AG09309 (cell line): ENCODE measurements at regions not wholly inside any gene's neighbourhood (a gene's known extent, or its start where the extent isn't known, plus 50 kb on each side); places are given as distances from the start of the nearest gene placed in this dataset.

Source experiments
- DNase-seq: peaks from one replicate; pipeline ENCODE4 v3.0.0-alpha.2; 2010; ENCODE audit warnings: low read depth
- H3K4me3 ChIP-seq: 2 replicates; pipeline ENCODE4 v1.5.1; 2011; ENCODE audit warnings: mild to moderate bottlenecking, low read depth, low read length, moderate library complexity; ENCODE audit not compliant: control insufficient read depth
- TF ChIP-seq, protein P1 (sequence below): IDR thresholded peaks from 2 replicates; pipeline ENCODE4 v1.5.1; 2011; ENCODE audit warnings: mild to moderate bottlenecking, low read depth, low read length, inconsistent platforms; ENCODE audit not compliant: insufficient read depth, control insufficient read depth; ENCODE audit errors: missing control alignments

DNA sequence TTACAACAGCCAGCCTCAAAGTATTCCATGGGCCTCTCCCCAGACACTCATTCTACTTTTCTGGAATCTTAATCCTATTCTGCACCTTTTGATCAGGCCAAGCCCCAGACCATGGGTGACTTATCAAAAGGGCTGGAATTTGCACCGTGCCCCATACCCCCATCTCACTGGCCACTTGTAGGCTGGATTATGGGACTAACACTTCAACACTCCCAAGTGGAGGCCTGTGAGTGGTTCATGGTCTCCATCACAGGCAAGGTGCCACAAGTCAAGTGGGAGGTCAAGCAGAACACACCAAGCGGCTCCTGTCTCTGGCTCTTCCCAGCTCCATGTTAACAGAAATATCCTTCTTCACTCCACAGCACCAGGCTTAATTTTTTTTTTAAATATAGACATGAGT lies 212.3 kb upstream of the HEY2 start:
- TF ChIP-seq, protein P1, sequence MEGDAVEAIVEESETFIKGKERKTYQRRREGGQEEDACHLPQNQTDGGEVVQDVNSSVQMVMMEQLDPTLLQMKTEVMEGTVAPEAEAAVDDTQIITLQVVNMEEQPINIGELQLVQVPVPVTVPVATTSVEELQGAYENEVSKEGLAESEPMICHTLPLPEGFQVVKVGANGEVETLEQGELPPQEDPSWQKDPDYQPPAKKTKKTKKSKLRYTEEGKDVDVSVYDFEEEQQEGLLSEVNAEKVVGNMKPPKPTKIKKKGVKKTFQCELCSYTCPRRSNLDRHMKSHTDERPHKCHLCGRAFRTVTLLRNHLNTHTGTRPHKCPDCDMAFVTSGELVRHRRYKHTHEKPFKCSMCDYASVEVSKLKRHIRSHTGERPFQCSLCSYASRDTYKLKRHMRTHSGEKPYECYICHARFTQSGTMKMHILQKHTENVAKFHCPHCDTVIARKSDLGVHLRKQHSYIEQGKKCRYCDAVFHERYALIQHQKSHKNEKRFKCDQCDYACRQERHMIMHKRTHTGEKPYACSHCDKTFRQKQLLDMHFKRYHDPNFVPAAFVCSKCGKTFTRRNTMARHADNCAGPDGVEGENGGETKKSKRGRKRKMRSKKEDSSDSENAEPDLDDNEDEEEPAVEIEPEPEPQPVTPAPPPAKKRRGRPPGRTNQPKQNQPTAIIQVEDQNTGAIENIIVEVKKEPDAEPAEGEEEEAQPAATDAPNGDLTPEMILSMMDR, result no peak
- H3K4me3 ChIP-seq, result no peak overlapping the region
- DNase-seq, result no peak

DNA sequence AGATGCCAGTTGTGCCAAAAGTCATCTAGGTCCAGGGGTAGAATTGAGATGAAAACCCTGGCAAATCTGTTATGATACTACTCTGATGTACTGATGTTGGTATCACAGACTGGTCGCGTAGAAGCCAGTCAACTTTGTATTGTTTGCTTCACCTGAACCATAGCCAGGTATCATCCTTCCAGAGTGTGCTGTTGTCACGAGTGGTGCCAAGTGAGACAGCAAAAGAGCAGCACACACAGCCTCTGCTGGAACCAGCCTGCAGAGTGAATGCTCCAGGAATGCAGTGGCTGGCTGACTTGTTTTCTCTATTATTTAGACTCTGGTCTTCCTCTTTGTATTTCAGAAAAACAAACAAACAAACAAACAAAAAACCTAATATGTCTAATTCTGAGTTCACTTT lies 209.5 kb upstream of the HEY2 start:
- no peak for DNase-seq
- H3K4me3 ChIP-seq, result no peak overlapping the region
- TF ChIP-seq, protein P1, result no peak

GRCh38 chr6:125544819-125545218 lies 204.6 kb upstream of the HEY2 start:
- no peak for DNase-seq
- no peak overlapping the region for H3K4me3 ChIP-seq
- TF ChIP-seq, protein P1, result no peak

GRCh38 chr6:125546841-125547251 lies 202.6 kb upstream of the HEY2 start:
- TF ChIP-seq, protein P1, result no peak
- H3K4me3 ChIP-seq, result no peak overlapping the region
- no peak for DNase-seq

GRCh38 chr6:125547381-125547780 lies 202.1 kb upstream of the HEY2 start:
- H3K4me3 ChIP-seq, result no peak overlapping the region
- DNase-seq, result no peak
- TF ChIP-seq, protein P1, result no peak

- H3K4me3 ChIP-seq, result no peak overlapping the region
- TF ChIP-seq, protein P1, result no peak
- DNase-seq, result no peak
These were observed 200.1 kb upstream of the HEY2 start for GRCh38 chr6:125549202-125549884.
